HG03196 (cell line): ENCODE measurements at regions not wholly inside any gene's neighbourhood (a gene's known extent, or its start where the extent isn't known, plus 50 kb on each side); places are given as distances from the start of the nearest gene placed in this dataset.

Source experiments
- ATAC-seq: cut with Tn5 transposase; IDR thresholded peaks from one replicate; pipeline ENCODE4 v1.9.1; 2021; ENCODE audit not compliant: unreplicated experiment

- no peak for ATAC-seq
These were observed 1232.8 kb downstream of the TBC1D22A start for GRCh38 chr22:47995264-47995627.

- ATAC-seq = no peak
These were observed 1232.3 kb downstream of the TBC1D22A start for GRCh38 chr22:47994601-47995263.

- ATAC-seq = no peak
These were observed 1231.6 kb downstream of the TBC1D22A start for GRCh38 chr22:47994045-47994444.

GRCh38 chr22:47990481-47990880 is 1228.0 kb downstream of the TBC1D22A start:
- ATAC-seq = no peak

- no peak for ATAC-seq
These were observed 1225.5 kb downstream of the TBC1D22A start for GRCh38 chr22:47987885-47988515.

- ATAC-seq = no peak
These were observed 1213.8 kb downstream of the TBC1D22A start for GRCh38 chr22:47976219-47976618.

GRCh38 chr22:47967831-47968230 is 1205.4 kb downstream of the TBC1D22A start:
- no peak for ATAC-seq

- ATAC-seq = no peak
These were observed 1203.9 kb downstream of the TBC1D22A start for GRCh38 chr22:47966316-47966715.

- no peak for ATAC-seq
These were observed 1203.4 kb downstream of the TBC1D22A start for GRCh38 chr22:47965896-47966295.

GRCh38 chr22:47965066-47965465 is 1202.6 kb downstream of the TBC1D22A start:
- no peak for ATAC-seq

- ATAC-seq = no peak
These were observed 1201.2 kb downstream of the TBC1D22A start for GRCh38 chr22:47963660-47964059.

- no peak for ATAC-seq
These were observed 1195.2 kb downstream of the TBC1D22A start for GRCh38 chr22:47957649-47958048.

GRCh38 chr22:47954107-47954506 is 1191.7 kb downstream of the TBC1D22A start:
- no peak for ATAC-seq

- ATAC-seq = no peak
These were observed 1182.5 kb downstream of the TBC1D22A start for GRCh38 chr22:47944941-47945340.

- ATAC-seq = no peak
These were observed 1181.6 kb downstream of the TBC1D22A start for GRCh38 chr22:47943729-47944700.

GRCh38 chr22:47940211-47940610 is 1177.8 kb downstream of the TBC1D22A start:
- no peak for ATAC-seq

- no peak for ATAC-seq
These were observed 1171.4 kb downstream of the TBC1D22A start for GRCh38 chr22:47933891-47934290.

- ATAC-seq = no peak
These were observed 1170.8 kb downstream of the TBC1D22A start for GRCh38 chr22:47933226-47933625.

GRCh38 chr22:47929646-47930185 is 1167.3 kb downstream of the TBC1D22A start:
- ATAC-seq = no peak

- ATAC-seq = no peak
These were observed 1166.6 kb downstream of the TBC1D22A start for GRCh38 chr22:47929073-47929472.

- ATAC-seq = no peak
These were observed 1166.2 kb downstream of the TBC1D22A start for GRCh38 chr22:47928631-47929030.
